Right lobe of liver (tissue), 4 donors: ENCODE measurements at regions not wholly inside any gene's neighbourhood (a gene's known extent, or its start where the extent isn't known, plus 50 kb on each side); places are given as distances from the start of the nearest gene placed in this dataset.

ENCODE experiments used
- POLR2A ChIP-seq: fragments of 450-650 bp; IDR thresholded peaks from one replicate; pipeline ENCODE4 v1.6.1; 2017; ENCODE audit warnings: antibody characterized with exemption, mild to moderate bottlenecking
- TF ChIP-seq, protein P1 (sequence below), 4 donors: fragments of 200-600 bp in 3 of 4; fragments of 450-650 bp in 1 of 4; IDR thresholded peaks; one replicate each; pipeline versions ENCODE4 v1.5.1 to v1.8.0; 2016 to 2022; ENCODE audit warnings: antibody characterized with exemption in 4 of 4, mild to moderate bottlenecking in 2 of 4
- donor health status: DM: no; HTN: no; CAD: no.
- donor health status: DM: no; HTN: no; CAD: no.
- donor health status: DM: no; HTN: yes; CAD: no.

DNA sequence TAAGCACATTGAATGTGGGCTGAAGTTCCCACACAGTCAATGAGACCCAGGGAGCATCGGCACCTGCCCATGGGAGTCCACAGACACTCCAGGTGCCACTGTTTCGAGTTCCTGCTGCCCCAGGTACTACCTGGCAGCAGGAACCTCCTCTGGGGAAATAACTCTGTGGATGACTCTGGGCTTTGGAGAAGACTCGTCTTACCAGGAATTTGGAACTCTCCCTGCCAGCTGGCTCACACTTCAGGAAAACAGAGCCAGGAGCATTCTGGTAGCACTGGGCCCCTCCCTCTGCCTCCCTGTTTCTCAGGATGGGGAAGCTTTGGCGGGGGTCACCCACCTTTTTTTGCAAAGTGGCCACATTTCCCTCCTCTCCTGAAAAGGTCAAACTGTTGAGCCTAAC is 69.5 kb upstream of the MC3R start:
- TF ChIP-seq POLR2A, result no peak
- TF ChIP-seq, protein P1, sequence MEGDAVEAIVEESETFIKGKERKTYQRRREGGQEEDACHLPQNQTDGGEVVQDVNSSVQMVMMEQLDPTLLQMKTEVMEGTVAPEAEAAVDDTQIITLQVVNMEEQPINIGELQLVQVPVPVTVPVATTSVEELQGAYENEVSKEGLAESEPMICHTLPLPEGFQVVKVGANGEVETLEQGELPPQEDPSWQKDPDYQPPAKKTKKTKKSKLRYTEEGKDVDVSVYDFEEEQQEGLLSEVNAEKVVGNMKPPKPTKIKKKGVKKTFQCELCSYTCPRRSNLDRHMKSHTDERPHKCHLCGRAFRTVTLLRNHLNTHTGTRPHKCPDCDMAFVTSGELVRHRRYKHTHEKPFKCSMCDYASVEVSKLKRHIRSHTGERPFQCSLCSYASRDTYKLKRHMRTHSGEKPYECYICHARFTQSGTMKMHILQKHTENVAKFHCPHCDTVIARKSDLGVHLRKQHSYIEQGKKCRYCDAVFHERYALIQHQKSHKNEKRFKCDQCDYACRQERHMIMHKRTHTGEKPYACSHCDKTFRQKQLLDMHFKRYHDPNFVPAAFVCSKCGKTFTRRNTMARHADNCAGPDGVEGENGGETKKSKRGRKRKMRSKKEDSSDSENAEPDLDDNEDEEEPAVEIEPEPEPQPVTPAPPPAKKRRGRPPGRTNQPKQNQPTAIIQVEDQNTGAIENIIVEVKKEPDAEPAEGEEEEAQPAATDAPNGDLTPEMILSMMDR (IDR thresholded peaks at IDR 0.05), result no peak
